Ishikawa (cell line): ENCODE measurements at regions not wholly inside any gene's neighbourhood (a gene's known extent, or its start where the extent isn't known, plus 50 kb on each side); places are given as distances from the start of the nearest gene placed in this dataset.

Experiments
- CEBPB ChIP-seq: IDR thresholded peaks from 2 replicates; pipeline ENCODE4 v1.6.1; 2012
- CREB1 ChIP-seq: IDR thresholded peaks from 2 replicates; pipeline ENCODE4 v1.6.1; 2012; ENCODE audit warnings: low read depth
- EGR1 ChIP-seq: IDR thresholded peaks from 2 replicates; pipeline ENCODE4 v1.6.1; 2012
- EP300 ChIP-seq: IDR thresholded peaks from 2 replicates; pipeline ENCODE4 v1.6.1; 2012; ENCODE audit warnings: borderline replicate concordance
- FOXM1 ChIP-seq: IDR thresholded peaks from 2 replicates; pipeline ENCODE4 v1.6.1; 2012; ENCODE audit warnings: low read depth, borderline replicate concordance
- NFIC ChIP-seq: IDR thresholded peaks from 2 replicates; pipeline ENCODE4 v1.6.1; 2012
- RAD21 ChIP-seq: IDR thresholded peaks from 2 replicates; pipeline ENCODE4 v1.6.1; 2012; ENCODE audit warnings: low read depth
- TAF1 ChIP-seq: IDR thresholded peaks from 2 replicates; pipeline ENCODE4 v1.6.1; 2012; ENCODE audit warnings: low read depth, mild to moderate bottlenecking
- TCF12 ChIP-seq: IDR thresholded peaks from 2 replicates; pipeline ENCODE4 v1.6.1; 2012; ENCODE audit warnings: low read depth
- TEAD4 ChIP-seq: IDR thresholded peaks from 2 replicates; pipeline ENCODE4 v1.6.1; 2012
- YY1 ChIP-seq: IDR thresholded peaks from 2 replicates; pipeline ENCODE4 v1.6.1; 2012; ENCODE audit warnings: low read depth
- ZBTB7A ChIP-seq: IDR thresholded peaks from 2 replicates; pipeline ENCODE4 v1.6.1; 2012; ENCODE audit warnings: low read depth
- TF ChIP-seq, protein P1 (sequence below): IDR thresholded peaks from 2 replicates; pipeline ENCODE4 v1.6.1; 2012; ENCODE audit warnings: low read depth, mild to moderate bottlenecking
- TF ChIP-seq, protein P2 (sequence below): IDR thresholded peaks from 2 replicates; pipeline ENCODE4 v1.6.1; 2012
- TF ChIP-seq, protein P3 (sequence below): IDR thresholded peaks from 2 replicates; pipeline ENCODE4 v1.6.1; 2012

DNA sequence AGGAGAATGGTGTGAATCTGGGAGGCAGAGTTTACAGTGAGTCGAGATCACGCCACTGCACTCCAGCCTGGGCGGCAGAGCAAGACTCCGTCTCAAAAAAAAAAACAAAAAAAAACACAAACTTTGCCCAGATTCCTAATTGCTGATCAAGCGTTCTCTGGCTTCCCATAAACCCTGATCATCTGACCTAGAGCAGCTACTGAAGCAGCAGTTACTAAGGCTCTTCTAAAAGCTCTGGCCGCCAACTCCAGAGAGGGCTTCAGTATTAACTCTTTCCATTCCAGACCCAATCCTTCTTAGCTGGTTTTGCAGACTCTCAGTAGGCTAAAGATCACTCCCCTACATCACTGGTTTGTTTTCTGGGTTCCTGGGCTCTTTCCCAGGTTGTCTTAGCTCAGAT lies 201.6 kb downstream of the IGSF11 start:
- TF ChIP-seq CREB1: no peak
- no peak for TF ChIP-seq NFIC
- no peak for TF ChIP-seq RAD21
- no peak for TF ChIP-seq TEAD4
- TF ChIP-seq EGR1: no peak
- TF ChIP-seq ZBTB7A: no peak
- TF ChIP-seq, protein P1, sequence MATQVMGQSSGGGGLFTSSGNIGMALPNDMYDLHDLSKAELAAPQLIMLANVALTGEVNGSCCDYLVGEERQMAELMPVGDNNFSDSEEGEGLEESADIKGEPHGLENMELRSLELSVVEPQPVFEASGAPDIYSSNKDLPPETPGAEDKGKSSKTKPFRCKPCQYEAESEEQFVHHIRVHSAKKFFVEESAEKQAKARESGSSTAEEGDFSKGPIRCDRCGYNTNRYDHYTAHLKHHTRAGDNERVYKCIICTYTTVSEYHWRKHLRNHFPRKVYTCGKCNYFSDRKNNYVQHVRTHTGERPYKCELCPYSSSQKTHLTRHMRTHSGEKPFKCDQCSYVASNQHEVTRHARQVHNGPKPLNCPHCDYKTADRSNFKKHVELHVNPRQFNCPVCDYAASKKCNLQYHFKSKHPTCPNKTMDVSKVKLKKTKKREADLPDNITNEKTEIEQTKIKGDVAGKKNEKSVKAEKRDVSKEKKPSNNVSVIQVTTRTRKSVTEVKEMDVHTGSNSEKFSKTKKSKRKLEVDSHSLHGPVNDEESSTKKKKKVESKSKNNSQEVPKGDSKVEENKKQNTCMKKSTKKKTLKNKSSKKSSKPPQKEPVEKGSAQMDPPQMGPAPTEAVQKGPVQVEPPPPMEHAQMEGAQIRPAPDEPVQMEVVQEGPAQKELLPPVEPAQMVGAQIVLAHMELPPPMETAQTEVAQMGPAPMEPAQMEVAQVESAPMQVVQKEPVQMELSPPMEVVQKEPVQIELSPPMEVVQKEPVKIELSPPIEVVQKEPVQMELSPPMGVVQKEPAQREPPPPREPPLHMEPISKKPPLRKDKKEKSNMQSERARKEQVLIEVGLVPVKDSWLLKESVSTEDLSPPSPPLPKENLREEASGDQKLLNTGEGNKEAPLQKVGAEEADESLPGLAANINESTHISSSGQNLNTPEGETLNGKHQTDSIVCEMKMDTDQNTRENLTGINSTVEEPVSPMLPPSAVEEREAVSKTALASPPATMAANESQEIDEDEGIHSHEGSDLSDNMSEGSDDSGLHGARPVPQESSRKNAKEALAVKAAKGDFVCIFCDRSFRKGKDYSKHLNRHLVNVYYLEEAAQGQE: no peak
- TF ChIP-seq FOXM1: no peak
- TF ChIP-seq CEBPB: no peak
- TF ChIP-seq, protein P2, sequence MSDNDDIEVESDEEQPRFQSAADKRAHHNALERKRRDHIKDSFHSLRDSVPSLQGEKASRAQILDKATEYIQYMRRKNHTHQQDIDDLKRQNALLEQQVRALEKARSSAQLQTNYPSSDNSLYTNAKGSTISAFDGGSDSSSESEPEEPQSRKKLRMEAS: no peak
- TF ChIP-seq TAF1: no peak
- no peak for TF ChIP-seq YY1
- no peak for TF ChIP-seq EP300
- TF ChIP-seq, protein P3, sequence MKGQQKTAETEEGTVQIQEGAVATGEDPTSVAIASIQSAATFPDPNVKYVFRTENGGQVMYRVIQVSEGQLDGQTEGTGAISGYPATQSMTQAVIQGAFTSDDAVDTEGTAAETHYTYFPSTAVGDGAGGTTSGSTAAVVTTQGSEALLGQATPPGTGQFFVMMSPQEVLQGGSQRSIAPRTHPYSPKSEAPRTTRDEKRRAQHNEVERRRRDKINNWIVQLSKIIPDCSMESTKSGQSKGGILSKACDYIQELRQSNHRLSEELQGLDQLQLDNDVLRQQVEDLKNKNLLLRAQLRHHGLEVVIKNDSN: no peak
- no peak for TF ChIP-seq TCF12

DNA sequence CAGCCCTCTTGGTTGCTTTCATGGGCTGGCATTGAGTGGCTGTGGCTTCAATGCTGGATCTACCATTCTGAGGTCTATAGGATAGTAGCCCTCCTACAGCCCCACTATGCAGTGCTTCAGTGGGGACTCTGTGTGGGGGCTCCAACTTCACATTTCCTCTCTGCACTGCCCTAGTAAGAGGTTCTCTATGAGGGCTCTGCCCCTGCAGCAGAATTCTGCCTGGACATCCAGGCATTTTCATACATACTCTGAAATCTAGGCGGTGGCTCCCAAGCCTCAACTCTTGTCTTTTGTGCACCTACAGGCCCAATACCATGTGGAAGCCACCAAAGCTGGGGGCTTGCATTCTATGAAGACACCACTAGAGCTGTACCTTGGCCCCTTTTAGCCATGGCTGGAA lies 195.8 kb downstream of the IGSF11 start:
- TF ChIP-seq, protein P1: no peak
- TF ChIP-seq YY1 (no peak), RAD21 (no peak), FOXM1 (no peak), TAF1 (no peak), ZBTB7A (no peak), EGR1 (no peak)

DNA sequence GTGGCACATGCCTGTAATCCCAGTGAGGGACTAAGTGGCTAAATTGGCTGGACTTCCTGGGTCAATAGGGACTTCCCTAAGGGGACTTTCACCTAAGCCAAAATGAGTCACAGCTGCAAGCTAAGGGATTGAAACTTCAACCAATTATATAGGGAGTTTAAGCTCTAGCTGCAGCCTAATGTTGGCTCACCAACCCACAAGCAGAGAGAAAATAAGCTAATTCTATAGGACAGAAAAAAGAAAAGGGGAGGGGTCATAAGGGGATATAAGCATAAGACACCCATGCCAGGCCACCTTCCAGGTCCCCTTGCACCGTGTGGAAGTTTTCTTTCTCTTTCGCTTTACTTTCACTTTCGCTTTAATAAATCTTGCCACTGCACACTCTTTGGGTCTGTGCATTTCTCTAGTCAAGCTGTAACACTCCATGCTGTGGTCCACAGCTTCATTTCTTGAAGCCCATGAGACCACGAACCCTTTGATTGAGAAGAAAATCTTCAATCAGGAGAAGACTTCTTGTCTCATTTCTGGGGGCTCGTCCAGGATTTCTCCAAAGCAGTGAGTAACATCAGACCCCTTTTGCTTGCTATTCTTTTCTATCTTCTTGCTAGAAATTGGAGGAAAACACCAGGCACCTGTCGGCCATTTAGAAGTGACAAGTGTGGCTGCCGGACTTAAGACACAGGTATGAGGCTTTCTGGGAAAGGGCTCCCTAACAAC lies 192.3 kb downstream of the IGSF11 start:
- TF ChIP-seq CREB1: no peak
- TF ChIP-seq TAF1: no peak
- TF ChIP-seq EGR1: no peak
- TF ChIP-seq FOXM1: no peak
- TF ChIP-seq YY1: no peak
- TF ChIP-seq, protein P3: no peak
- TF ChIP-seq TCF12: no peak
- TF ChIP-seq, protein P1: no peak
- TF ChIP-seq CEBPB: no peak
- TF ChIP-seq NFIC: no peak

DNA sequence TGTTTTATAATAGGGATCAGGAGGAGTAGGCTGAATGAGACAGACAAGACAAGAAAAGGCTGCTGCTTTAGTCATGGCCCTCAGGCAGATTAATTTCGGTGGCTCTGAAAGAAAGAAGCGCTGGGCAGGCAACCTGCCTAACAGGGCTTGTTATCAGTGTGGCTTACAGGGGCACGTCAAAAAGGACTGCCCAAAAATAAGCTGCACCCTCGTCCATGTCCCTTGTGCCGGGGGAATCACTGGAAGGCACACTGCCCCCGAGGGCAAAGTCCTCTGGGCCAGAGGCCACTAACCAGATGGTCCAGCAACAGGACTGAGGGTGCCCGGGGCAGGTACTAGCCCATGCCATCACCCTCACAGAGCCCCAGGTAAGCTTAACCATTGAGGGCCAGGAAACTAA lies 188.5 kb downstream of the IGSF11 start:
- TF ChIP-seq TCF12: no peak
- TF ChIP-seq EP300: no peak
- TF ChIP-seq TEAD4: no peak
- TF ChIP-seq, protein P3: no peak
- TF ChIP-seq CREB1: no peak
- TF ChIP-seq, protein P1: no peak
- no peak for TF ChIP-seq NFIC
- no peak for TF ChIP-seq FOXM1
- TF ChIP-seq, protein P2: no peak
- TF ChIP-seq CEBPB: no peak
- TF ChIP-seq ZBTB7A: no peak
- no peak for TF ChIP-seq EGR1
- no peak for TF ChIP-seq RAD21
- TF ChIP-seq TAF1: no peak
- no peak for TF ChIP-seq YY1
